ENCODE measurements at regions not wholly inside any gene's neighbourhood (a gene's known extent, or its start where the extent isn't known, plus 50 kb on each side); places are given as distances from the start of the nearest gene placed in this dataset.

DNA sequence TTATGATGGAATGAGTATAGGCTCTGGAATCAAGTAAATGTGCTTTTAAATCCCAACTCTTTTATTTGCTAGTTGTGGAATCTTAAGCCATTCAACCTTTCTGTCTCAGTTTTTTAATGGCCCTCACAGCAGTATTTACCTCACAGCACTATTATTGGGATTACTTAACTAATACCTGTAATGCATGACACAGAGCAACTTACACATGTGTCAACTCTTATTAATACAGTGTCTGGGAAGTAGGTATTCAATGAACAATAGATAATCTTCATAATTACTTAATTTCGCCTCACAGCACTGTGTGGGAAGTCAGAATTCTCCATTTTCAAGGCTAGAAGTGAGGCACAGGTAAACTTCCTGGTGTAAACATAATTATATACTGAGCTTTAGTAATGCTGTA, 149.7 kb upstream of the NUDT6 start:
- no peak for DNase-seq
- Histone ChIP-seq H3K36me3 (no peaks in the 10 kb centered on the region), H3K4me1 (no peaks in the 10 kb centered on the region), H3K9me3 (replicated peaks) (no peaks in the 10 kb centered on the region), H3K27me3 (ENCODE audit: low read depth) (no peaks in the 10 kb centered on the region), H3K4me3 (no peak overlapping the region), H3K27ac (replicated peaks) (no peak overlapping the region)
- TF ChIP-seq, protein P1, sequence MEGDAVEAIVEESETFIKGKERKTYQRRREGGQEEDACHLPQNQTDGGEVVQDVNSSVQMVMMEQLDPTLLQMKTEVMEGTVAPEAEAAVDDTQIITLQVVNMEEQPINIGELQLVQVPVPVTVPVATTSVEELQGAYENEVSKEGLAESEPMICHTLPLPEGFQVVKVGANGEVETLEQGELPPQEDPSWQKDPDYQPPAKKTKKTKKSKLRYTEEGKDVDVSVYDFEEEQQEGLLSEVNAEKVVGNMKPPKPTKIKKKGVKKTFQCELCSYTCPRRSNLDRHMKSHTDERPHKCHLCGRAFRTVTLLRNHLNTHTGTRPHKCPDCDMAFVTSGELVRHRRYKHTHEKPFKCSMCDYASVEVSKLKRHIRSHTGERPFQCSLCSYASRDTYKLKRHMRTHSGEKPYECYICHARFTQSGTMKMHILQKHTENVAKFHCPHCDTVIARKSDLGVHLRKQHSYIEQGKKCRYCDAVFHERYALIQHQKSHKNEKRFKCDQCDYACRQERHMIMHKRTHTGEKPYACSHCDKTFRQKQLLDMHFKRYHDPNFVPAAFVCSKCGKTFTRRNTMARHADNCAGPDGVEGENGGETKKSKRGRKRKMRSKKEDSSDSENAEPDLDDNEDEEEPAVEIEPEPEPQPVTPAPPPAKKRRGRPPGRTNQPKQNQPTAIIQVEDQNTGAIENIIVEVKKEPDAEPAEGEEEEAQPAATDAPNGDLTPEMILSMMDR (IDR thresholded peaks at IDR 0.05; ENCODE audit: borderline replicate concordance), result no peak
- intact Hi-C loops (cut with micrococcal nuclease), result no loop called here

DNA sequence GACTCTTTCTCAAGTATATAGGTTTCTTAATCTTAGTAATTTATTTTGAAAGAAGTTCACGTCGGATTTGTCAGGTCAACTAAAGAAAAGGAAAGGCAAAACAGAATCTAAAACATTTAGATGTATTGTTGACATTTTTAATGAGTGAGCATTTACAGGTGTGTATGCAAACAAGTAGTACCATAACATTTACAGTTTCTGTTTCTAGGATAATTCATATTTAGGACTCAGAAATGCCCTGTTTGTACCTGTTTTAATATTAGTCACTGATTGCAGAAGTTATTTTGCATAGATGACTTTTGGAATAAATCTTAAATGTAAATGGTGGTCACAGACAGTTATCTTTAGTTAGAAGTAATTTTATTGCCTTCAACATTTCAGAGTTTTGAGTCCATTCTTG, 151.3 kb upstream of the NUDT6 start:
- Histone ChIP-seq H3K27ac (replicated peaks) (no peak overlapping the region), H3K4me3 (no peak overlapping the region), H3K36me3 (peaks cover 3% of the 10 kb centered on the region), H3K27me3 (ENCODE audit: low read depth) (no peaks in the 10 kb centered on the region), H3K9me3 (replicated peaks) (no peaks in the 10 kb centered on the region), H3K4me1 (no peaks in the 10 kb centered on the region)
- no peak for DNase-seq
- intact Hi-C loops (cut with micrococcal nuclease), result no loop called here
- TF ChIP-seq, protein P1 (IDR thresholded peaks at IDR 0.05; ENCODE audit: borderline replicate concordance), result no peak

DNA sequence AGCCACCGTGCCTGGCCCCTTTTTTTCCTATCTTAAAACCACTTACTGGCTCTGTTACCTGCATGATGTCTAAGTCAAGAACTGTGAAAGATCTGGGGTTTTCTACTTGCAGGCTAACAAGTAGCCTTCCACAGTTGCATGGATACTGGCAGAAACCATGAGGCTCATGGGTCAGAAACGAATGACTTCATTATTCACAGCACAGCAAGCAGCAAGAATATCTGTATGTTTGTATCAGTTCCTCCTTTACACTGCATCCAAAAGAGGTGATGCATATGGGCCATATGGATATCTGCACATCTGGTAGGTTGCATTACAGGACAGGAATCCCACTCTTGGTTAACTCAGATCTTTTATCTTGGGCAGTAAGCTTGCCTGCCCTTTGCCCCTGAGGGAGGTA, 154.9 kb upstream of the NUDT6 start:
- no peaks in the 10 kb centered on the region for H3K9me3 ChIP-seq (replicated peaks)
- H3K36me3 ChIP-seq, result peaks cover 3% of the 10 kb centered on the region
- no peaks in the 10 kb centered on the region for H3K27me3 ChIP-seq (ENCODE audit: low read depth)
- TF ChIP-seq, protein P1 (IDR thresholded peaks at IDR 0.05; ENCODE audit: borderline replicate concordance), result no peak
- H3K27ac ChIP-seq (replicated peaks), result no peak overlapping the region
- no peak for DNase-seq
- H3K4me3 ChIP-seq, result no peak overlapping the region
- intact Hi-C loops (cut with micrococcal nuclease), result no loop called here
- H3K4me1 ChIP-seq, result no peaks in the 10 kb centered on the region

- DNase-seq, result no peak
- intact Hi-C loops (cut with micrococcal nuclease), result no loop called here
- TF ChIP-seq, protein P1 (IDR thresholded peaks at IDR 0.05; ENCODE audit: borderline replicate concordance), result no peak
- no peak overlapping the region for H3K27ac ChIP-seq (replicated peaks)
- H3K36me3 ChIP-seq, result peaks cover 3% of the 10 kb centered on the region
- no peaks in the 10 kb centered on the region for H3K27me3 ChIP-seq (ENCODE audit: low read depth)
- H3K4me1 ChIP-seq, result no peaks in the 10 kb centered on the region
- no peak overlapping the region for H3K4me3 ChIP-seq
- H3K9me3 ChIP-seq (replicated peaks), result no peaks in the 10 kb centered on the region
Observed at GRCh38 chr4:123081971-123082370, 159.6 kb upstream of the NUDT6 start.

GRCh38 chr4:123083646-123084045, 161.2 kb upstream of the NUDT6 start:
- Histone ChIP-seq H3K36me3 (no peaks in the 10 kb centered on the region), H3K9me3 (replicated peaks) (no peaks in the 10 kb centered on the region), H3K4me1 (no peaks in the 10 kb centered on the region), H3K27ac (replicated peaks) (no peak overlapping the region), H3K27me3 (ENCODE audit: low read depth) (no peaks in the 10 kb centered on the region), H3K4me3 (no peak overlapping the region)
- intact Hi-C loops (cut with micrococcal nuclease), result no loop called here
- TF ChIP-seq, protein P1 (IDR thresholded peaks at IDR 0.05; ENCODE audit: borderline replicate concordance), result no peak
- no peak for DNase-seq

GRCh38 chr4:123088501-123088900, 166.1 kb upstream of the NUDT6 start:
- TF ChIP-seq, protein P1 (IDR thresholded peaks at IDR 0.05; ENCODE audit: borderline replicate concordance), result no peak
- Histone ChIP-seq H3K36me3 (peaks cover 13% of the 10 kb centered on the region), H3K9me3 (replicated peaks) (peaks cover 10% of the 10 kb centered on the region), H3K27ac (replicated peaks) (no peak overlapping the region), H3K4me1 (no peaks in the 10 kb centered on the region), H3K4me3 (no peak overlapping the region), H3K27me3 (ENCODE audit: low read depth) (no peaks in the 10 kb centered on the region)
- DNase-seq, result no peak
- intact Hi-C loops (cut with micrococcal nuclease), result no loop called here

All from left ventricle myocardium inferior (tissue), 1 donor.